Fibroblast of skin of scalp (primary cell): ENCODE measurements at regions not wholly inside any gene's neighbourhood (a gene's known extent, or its start where the extent isn't known, plus 50 kb on each side); places are given as distances from the start of the nearest gene placed in this dataset.

Source experiments
- DNase-seq: peaks from one replicate; pipeline ENCODE4 v3.0.0-alpha.2; 2013

DNA sequence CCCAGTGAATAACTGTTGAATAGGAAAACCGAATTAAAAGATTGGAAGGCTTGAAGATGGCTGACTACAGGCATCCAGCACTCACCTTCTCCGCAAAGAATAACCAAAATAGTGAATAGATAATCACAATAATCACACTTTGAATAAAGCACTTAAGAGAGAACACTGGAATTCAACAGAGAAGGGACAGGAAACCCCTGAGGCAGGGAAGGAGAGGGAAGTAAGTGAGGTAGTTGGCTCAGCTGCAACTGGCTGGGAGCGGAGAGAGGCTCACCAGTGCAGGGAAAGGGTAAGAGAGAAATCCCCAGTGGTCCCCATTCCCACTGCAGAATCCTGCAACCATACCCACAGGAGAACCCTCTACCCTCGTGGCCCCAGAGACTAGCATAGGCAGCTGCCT, 246.6 kb upstream of the NCKAP5 start:
- DNase-seq, result no peak

DNA sequence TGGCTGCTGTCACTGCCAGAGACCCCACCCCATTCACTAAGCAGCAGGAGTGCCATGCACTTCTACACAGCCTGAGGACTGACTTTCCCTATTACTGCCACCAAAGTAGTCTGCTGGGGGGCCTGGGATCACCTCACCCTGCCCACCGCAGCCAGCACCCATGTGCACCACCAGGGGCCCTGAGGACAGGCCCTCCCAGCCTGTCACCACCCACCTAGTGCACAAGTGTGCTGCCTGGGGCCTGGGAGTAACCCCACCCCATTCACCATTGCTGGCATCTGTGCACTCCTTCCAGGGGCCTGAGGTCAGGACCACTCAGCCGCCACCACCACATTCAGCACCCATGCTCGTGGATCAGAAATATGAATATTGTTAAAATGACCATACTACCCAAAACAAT, 247.8 kb upstream of the NCKAP5 start:
- DNase-seq, result no peak

DNA sequence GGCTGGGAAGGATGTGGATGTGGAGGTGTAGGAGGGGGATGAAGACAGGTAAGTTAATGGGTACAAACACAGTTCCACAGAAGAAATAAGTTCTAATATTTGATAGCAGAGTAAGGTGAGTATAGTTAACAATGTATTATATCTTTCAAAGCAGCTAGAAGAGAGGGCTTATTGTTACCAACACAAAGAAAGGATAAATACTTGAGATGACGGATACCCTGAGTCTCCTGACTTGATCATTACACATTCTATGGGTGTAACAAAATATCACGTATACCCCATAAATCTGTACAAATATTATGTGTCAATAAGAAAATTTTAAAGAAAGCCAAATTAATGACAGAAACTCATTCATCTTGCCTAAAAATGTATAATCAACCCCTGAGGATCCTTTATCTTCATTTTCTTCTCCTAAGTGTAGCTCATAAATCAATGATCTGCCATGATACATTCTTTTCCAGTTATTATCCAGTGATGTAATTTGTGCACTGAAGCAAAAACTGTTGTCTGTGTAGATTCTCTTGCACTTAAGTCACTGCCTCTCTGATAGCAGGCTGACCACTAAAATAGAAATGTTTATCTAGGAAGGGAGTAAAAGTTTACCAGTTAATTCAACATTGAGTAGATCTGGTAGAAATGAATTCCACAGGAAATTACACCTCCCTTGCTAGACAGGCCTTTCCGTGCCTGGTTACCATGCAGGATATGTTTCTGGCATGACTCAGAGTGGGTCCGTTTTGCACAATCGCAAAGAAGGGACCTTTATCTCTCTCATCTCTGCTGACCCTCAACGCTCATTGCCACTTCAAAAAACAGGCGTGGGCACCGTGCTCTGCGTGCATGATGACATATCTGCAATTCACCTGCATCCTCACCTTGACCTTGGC, 249.7 kb upstream of the NCKAP5 start:
- DNase-seq, result peak; percentile 98

DNA sequence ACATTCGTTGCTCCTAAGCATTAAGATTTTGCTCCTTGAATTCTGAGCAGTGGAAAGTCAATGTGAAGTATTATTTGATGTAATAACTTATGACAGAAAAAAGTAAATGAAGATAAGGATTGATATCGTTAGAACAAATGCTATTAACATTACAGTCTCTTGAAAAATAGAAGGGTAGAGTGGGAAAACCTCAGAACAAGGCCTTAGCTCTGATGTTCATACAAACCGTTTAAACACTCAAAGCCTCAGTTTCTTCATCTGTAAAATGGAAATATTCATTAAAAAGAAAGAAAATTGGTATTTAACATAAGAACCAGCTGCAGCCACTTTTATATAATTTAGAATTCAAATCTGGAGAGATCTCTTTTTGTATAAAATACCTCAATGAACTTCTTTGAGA, 250.4 kb upstream of the NCKAP5 start:
- no peak for DNase-seq

DNA sequence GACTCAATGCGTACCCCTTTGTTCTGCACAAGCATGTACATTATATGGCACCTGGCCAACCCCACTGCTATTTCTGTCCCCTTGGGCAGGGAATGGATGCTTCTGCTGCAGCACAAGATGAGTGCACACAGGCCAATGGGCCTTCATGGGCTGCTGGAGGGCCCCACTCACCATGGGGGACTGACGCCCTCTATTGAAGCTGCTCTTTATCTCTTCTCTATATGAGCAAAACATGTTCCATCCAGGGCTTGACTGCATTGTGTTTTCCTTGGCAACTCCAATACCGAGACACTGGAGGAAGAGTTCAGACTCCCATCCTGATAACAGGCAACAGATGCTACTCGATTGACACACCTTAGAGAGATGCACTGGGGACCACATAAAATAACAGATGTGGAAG, 251.6 kb upstream of the NCKAP5 start:
- peak; percentile 71 for DNase-seq

DNA sequence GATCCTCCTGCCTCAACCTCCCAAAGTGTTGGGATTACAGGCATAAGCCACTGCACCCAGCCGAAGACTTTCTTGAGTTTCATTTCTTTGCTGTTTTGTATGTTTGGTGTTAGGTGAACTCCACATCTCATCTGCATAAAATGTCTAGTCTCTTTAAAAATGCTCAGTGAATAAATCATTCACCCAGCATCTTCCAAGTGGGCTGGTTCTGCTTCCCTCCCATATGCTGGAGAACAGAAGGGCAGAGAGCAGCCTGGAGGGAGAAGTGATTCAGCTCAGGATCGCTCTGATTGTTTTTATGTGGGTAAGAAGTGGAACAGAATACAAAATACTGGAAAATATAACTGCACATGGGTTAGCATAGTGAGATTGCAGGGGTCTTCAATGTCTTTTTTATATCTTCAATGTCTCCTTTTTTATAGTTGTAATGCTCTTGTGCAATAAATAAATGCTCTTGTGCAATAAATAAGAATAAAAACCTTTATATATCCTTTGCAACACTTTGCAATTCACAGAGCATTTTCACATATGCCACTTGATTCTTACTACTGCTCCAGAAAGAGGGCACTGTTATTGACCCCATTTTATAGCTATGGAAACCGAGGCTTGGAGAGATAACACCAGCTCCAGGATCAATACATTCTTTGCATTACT, 253.0 kb upstream of the NCKAP5 start:
- DNase-seq, result peak; percentile 72

DNA sequence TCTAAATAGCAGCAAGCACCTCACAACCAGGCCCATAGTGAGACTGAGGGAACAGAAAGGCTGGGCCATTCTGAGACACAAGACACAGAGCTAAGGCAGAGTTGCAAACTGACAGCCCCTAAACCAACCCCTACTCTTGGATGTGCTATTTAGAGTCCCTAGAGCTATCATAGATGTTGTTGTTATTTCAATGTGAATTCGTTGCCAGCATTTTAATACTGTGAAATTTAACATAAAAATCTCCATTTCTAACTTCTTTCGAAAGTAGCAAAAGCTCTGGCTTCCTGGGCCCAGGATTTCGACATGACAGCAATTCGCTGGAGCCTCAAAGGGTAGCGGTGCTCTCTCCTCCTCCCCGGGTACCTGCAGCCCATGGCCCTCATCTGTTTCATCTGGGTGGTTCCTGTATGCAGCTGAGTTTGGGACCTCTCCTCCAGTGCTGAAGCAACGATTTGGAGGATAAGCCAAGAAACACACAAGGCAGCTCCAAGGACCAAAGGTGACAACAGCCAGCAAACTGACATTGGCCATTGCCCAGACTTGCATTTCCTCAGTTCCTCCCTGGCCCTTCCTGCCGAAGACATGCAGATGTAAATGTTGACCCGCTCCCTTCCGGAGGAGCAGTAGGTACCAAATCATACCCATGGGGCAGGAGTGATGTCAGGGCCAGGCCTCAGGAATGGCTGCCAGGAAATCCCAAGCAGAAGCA, 254.4 kb upstream of the NCKAP5 start:
- no peak for DNase-seq

DNA sequence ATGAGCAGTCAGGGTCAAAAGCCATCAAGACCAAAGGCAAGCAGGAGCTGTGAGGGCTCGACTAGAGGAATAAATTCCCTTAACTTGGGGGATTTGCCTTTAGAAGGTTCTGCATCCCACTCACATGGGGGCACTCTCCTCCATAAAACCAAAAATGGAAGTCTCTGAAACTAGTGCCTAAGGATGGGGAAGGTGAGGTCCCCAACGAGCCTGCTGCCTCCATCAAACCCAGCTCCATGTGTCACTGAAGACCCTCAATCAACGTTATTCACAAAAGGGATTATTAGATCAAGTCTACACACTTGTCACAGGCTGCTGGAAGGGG, 254.9 kb upstream of the NCKAP5 start:
- DNase-seq, result no peak

DNA sequence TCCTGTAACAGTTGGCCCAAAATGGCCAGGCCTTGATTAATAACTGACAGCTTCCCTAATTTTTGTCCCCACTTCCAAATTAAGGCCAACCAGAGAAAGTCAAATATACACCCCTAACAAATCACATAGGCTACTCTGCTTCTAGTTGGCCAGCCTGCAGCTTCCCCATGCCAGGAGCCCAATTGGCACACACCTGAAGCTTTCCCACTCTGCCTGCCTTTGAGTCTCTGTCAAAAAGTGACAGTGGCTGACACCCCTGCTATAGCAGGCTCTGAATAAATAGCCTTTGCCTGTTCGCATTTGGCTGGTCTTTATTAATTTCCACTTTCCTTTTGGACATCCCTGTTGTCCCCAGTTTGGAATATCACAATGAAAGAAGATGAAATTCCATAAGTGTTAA, 256.6 kb upstream of the NCKAP5 start:
- DNase-seq, result no peak

DNA sequence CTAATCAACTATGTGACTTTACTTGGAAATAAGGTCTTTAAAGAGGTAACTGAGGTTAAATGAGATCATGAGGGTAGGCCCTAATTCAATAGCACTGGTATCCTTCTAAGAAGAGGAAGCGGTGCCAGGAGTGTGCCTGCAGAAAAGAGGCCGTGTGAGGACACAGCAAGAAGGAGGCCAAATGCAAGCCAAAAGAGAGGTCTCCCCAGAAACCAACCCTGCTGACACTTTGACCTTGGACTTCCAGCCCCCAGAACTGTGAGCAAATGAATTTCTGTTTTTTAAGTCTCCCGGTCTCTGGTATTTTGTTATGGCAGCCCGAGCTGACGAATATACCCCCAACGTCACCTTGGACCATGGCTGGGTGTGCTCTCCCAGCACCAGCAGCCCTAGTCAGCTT, 257.5 kb upstream of the NCKAP5 start:
- no peak for DNase-seq

DNA sequence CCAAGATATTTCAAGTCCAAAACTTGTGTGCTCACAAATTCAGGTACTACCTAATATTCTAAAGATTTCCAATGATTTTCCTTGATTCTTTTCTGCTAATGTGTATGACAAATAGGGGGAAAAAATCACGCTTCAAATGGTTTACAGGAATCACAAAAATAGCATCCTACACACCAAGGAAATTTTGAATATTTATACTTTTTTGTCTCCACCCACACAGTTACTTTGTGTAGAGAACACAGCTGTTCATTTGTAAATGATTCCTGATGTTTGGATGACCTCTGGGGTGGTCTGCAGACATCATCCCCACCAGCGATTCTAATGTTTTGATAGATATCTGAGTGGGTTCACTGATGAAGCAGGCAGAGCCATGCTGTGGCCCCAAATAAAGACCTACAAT, 260.6 kb upstream of the NCKAP5 start:
- DNase-seq, result no peak

DNA sequence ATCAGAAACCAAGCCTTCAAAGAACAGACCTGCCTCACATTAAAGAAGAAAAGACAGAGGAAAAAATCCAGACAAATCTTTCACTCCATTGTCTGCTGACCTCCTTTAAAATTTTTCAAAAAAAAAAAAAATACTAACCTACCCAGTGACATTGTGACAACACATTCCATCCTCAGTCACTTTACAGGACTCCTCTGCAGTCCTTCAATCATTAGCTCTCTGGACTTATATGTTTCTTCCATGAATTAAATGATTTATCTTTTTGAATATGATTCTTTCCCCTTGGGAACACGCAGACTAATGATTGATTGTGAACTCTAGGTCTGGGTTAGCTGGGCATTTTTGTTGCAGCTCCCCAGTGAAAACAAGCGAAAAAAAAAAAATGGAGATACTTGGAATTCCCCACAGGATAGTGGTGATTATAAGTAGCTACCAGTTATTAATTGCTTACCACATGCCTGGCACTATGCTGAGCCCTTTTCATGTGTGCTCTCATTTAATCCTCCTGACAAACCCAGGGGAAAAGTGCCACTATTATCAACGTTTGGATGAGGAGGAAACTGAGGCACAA, 261.3 kb upstream of the NCKAP5 start:
- DNase-seq, result no peak

DNA sequence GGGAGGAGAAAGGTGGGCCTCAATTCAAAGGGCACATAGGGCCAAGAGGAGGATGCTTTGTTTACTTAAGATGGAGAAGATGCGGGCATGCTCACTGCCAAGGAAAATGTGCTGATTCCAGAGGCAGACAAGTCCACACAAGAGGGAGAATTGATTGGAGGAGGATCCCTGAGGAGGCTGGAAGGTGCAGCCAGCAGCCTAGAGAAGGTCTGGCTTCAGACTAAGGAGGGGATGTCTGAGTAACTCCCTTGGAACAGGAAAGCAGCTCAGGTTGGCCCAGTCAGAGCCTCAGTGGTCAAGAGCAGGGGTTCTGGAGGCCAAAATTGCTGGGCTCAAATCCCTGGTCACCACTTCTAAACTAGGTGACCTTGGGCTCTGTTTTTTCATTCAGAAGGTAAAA, 265.5 kb upstream of the NCKAP5 start:
- no peak for DNase-seq

DNA sequence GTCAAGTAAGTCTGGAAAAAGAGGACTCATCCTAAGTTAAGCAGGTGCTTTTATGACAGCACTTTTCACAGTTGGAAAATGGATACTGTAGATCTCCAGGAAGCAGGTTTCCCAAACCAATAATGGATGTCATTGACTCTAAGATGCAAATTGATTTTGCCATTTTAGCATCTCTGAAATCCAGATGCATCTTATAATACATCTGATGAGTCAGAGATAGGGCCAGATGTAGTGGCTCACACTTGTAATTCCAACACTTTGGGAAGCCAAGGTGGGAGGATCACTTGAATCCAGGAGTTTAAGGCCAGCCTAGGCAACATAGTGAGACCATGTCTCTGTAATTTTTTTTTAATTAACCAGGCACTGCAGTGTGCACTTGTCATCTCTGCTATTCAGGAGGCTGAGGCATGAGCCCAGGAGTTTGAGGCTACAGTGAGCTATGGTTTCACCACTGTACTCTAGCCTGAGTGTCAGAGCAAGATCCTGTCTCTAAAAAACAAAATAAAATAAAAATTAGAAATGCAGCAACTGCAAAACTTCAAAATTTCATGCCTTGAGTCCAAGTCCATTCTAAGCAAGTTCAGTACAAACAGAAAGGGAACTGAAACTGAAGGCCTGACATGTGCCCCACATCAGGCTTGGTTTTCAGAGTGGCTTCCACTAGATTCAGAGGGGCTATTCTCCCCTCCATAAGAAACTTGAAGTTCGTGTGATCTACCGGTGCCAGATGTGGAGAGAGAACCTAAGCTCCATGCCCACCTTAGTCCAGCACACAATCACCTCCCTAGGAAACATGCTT, 267.8 kb upstream of the NCKAP5 start:
- no peak for DNase-seq

DNA sequence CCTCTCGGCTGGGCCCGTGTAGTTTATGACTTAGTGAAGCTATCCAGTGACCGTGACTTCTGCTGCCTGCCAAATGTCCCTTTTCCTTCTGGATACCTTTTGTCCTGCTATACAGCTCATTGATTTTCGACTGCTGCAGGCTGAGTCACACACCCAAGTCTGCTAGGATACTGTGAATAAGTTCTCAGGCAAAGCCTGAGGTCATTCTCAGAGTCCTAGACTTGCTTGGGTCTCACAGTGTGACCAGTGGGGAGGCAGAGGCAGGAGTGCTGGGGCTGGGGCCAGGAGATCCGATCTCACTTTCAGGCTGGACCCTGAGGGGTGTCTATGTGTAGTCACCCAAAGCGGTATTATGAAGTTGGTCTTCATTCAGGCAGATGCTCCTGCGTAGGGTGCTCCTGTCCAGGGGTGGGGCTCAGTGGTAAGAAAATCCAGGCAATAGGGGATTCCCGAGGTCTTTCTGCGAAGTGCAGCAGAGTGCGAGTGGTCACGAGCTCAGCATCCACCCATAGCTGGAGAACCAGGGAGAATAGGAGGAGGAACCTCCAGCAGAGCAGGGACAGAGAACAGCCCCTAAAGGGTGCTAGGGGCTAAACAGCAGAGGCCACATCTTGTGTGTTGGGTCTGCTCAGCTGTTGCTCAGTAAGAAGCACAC, 268.6 kb upstream of the NCKAP5 start:
- DNase-seq, result no peak

DNA sequence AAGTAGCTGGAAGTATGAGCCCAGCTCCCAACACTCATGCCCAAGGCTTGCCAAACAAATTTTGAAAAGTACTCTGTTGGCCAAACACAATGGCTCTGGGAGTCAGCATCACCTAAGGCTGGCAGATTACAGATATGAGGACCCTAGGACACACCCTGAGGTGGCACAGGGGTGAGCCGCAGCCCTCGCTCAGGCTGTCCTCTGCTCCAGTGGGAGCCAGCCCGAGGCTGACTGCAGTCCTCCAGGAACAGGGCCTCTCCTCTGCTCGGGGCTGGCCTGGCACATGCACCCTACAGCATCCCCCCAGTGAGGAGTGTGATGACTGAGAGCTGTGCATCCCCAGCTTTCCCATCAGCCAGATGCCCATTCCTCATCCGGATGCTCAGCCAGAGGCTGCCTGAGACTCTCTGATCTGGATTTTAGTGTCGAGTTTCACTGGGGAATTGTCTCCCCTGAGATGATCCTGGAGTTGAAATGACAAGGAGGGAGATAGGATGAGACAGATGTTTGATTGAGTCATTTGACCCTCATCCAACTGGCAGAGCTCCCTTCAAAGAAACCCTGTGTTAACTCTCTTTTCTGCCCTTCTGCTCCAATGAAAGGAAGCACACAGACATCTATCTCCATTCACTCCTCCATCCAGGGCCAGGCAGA, 269.3 kb upstream of the NCKAP5 start:
- DNase-seq, result peak; percentile 81

DNA sequence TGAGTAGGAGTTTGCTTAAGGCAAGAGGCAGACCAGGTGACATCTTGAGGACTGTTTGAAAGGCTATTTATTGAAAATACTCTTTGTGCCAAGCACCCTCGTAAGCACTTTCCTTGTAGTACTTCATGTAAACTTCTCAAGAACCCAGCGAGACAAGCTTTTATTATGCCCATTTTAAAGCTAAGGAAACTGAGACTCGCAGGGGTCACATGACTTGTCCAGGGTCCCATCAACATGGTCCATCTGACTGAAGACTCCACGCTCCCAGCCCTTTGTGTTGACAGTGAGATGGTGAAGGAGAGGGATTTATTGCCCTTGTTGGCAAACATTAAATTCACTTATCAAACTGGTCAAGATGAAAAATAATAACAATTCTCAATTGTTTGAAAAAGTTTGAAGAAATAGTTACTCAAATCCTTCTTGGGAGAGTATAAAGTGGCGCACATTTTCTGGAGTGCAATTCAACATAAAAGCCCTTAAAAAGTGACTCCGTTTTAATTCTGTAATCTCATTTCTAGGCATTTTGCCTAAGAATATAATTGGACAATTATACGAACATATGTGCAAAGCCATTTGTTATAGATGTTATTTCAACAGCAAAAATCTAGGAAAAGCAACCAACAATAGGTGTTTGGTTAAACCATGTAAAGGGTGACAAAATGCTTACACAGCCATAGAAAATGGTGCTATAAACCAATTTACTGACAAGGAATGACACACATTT, 270.5 kb upstream of the NCKAP5 start:
- DNase-seq, result no peak

DNA sequence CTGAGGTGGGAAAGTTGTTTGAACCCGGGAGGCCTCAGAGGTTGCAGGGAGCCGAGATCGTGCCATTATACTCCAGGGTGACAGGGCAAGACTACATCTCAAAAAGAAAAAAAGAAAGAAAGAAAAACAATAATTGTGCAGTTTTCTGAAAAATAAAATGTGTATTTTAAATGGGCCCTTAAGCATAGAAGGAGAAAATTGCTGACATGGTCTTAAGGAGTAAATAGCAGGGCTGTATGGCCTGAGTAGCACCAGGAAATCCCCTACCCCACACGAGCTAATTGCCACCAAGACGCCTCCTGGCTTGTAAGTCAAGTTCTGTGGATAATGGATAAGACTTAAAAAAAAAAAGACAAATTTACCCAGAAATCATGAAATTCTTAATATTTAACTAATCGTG, 271.4 kb upstream of the NCKAP5 start:
- DNase-seq, result no peak

DNA sequence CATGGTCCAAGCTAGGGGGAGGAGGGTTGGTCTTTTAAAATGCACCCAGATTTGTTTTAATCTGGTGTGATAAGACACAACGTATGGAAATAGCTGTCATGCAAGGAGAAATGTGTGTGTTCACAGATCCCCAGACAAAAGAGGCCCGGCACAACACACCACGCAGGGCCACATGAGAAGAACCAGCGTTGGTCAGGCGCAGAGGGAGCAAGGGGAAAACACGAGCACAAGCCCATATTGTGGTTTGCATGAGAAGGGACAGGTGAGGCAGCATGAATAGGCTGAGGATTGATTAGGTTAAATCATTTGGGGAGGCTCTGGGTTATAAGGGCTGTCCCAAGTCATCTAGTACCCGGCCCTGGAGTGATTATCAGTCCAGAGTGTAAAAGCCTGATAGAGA, 272.5 kb upstream of the NCKAP5 start:
- DNase-seq, result no peak

DNA sequence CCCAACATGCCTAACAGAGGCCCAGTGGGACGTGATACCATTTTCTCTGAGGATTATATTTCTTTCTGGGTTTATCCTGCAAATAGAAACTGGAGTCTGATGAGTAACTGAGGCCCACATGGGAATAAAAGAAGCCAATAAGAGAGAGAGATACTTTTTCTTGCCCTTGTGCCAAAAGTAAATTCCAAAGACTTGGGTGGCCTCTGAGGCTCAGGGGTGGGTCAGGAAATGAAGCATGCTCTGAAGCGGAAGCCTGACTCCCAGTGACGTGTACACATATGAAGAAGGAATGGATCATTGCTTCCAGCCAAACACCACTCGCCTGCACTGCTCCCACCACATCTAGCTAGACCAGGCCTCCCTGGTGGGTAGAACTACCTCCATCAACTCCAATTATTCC, 273.6 kb upstream of the NCKAP5 start:
- DNase-seq, result peak; percentile 99

DNA sequence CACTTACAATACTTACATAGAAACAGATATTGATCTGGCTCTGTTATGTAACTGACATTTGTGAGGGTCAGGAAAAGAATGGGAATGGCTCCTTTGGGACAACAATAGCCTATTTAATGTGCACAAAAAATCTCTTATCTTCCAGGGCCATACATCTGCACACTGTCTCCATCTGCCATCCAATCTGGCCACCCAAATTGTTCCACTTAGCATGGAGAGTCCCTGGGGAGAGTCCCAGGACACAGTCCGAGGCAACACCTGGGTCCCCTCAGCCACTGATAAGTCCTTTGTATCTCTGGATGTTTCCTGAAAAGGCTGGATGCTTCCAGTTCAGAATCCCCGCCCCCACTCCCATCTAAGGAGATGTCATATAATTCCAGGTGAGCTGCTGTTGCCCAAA, 274.2 kb upstream of the NCKAP5 start:
- DNase-seq, result no peak
